H1 (cell line): ENCODE measurements at regions not wholly inside any gene's neighbourhood (a gene's known extent, or its start where the extent isn't known, plus 50 kb on each side); places are given as distances from the start of the nearest gene placed in this dataset.

Experiments
- CTCF ChIA-PET: fragments of 300-600 bp; sonication (Branson Sonifier 250); formaldehyde crosslinking; loops from one replicate; lab custom pipeline; 2021; ENCODE audit not compliant: partially characterized antibody; lab: Charles Lee
- POLR2A ChIA-PET: fragments of 300-600 bp; sonication (Branson Sonifier 250); formaldehyde crosslinking; loops from one replicate; lab custom pipeline; 2021; ENCODE audit warnings: inconsistent platforms; ENCODE audit not compliant: partially characterized antibody; lab: Charles Lee
- DNase-seq, 2 experiments: peaks; one replicate each; pipeline versions ENCODE4 v3.0.0 to v3.0.0-alpha.2; 2010 to 2022; ENCODE audit warnings: low spot score in 2 of 2, low read depth in 1 of 2, mixed read lengths in 1 of 2
- FAIRE-seq: peaks from 2 replicates; lab custom pipeline; 2011; peaks lifted over from hg19 to GRCh38; lab: Jason Lieb, UNC
- H2AFZ ChIP-seq: 2 replicates; pipeline ENCODE4 v1.8.1; 2012; ENCODE audit warnings: low read length, inconsistent platforms
- H2AK5ac ChIP-seq: 2 replicates; pipeline ENCODE4 v1.6.1; 2013; ENCODE audit warnings: low read depth, low read length
- H2BK120ac ChIP-seq: replicated peaks from 2 replicates; pipeline ENCODE3; 2013; ENCODE audit warnings: low read depth, low read length, inconsistent platforms
- H2BK12ac ChIP-seq: 2 replicates; pipeline ENCODE4 v1.6.1; 2013; ENCODE audit warnings: low read depth, low read length
- H2BK15ac ChIP-seq: 2 replicates; pipeline ENCODE4 v1.6.1; 2013; ENCODE audit warnings: low read length
- H2BK20ac ChIP-seq: 2 replicates; pipeline ENCODE4 v1.6.1; 2013; ENCODE audit warnings: low read length
- H2BK5ac ChIP-seq: 2 replicates; pipeline ENCODE4 v1.6.1; 2013; ENCODE audit warnings: low read depth, low read length
- H3K14ac ChIP-seq: 2 replicates; pipeline ENCODE4 v1.6.1; 2013; ENCODE audit warnings: inconsistent platforms; ENCODE audit not compliant: insufficient read length
- H3K18ac ChIP-seq: 2 replicates; pipeline ENCODE4 v1.6.1; 2013; ENCODE audit warnings: low read length; ENCODE audit errors: extremely low read depth
- H3K23ac ChIP-seq: 2 replicates; pipeline ENCODE4 v1.6.1; 2013; ENCODE audit warnings: inconsistent platforms; ENCODE audit not compliant: insufficient read length
- H3K23me2 ChIP-seq: 2 replicates; pipeline ENCODE4 v1.6.1; 2013; ENCODE audit warnings: low read depth, low read length
- H3K27ac ChIP-seq: 2 replicates; pipeline ENCODE4 v1.6.1; 2011; ENCODE audit warnings: low read depth, low read length, inconsistent platforms
- H3K27me3 ChIP-seq, 4 experiments: replicated peaks in 1 of 4; 1 replicate in 1 of 4; 2 replicates in 3 of 4; pipeline versions ENCODE4 v1.6.1 to v1.8.1; 2011 to 2013; ENCODE audit warnings: low read length in 3 of 4, mild to moderate bottlenecking in 3 of 4, inconsistent platforms in 2 of 4, mixed read lengths in 2 of 4, moderate library complexity in 1 of 4; ENCODE audit not compliant: control insufficient read depth in 3 of 4, insufficient read depth in 3 of 4; ENCODE audit errors: extremely low read depth in 1 of 4
- H3K36me3 ChIP-seq, 4 experiments: 2 replicates each; pipeline versions ENCODE4 v1.6.1 to v1.8.1; 2011 to 2013; ENCODE audit warnings: mild to moderate bottlenecking in 4 of 4, low read length in 3 of 4, moderate library complexity in 2 of 4, control low read depth in 1 of 4, inconsistent platforms in 1 of 4; ENCODE audit not compliant: insufficient read depth in 4 of 4, control insufficient read depth in 2 of 4
- H3K4ac ChIP-seq: replicated peaks from 2 replicates; pipeline ENCODE3; 2013; ENCODE audit warnings: low read length, low read depth, mixed read lengths, inconsistent platforms; ENCODE audit not compliant: insufficient read length
- H3K4me1 ChIP-seq, 4 experiments: replicated peaks in 1 of 4; 1 replicate in 1 of 4; 2 replicates in 3 of 4; pipeline versions ENCODE4 v1.6.1 to v1.8.1; 2011 to 2013; ENCODE audit warnings: low read length in 3 of 4, inconsistent platforms in 2 of 4, mixed read lengths in 1 of 4; ENCODE audit not compliant: insufficient read depth in 4 of 4, control insufficient read depth in 3 of 4
- H3K4me2 ChIP-seq, 2 experiments: 2 replicates each; pipeline versions ENCODE4 v1.6.1 to v1.8.1; 2011 to 2013; ENCODE audit warnings: low read depth in 2 of 2, low read length in 2 of 2, control low read depth in 1 of 2, inconsistent platforms in 1 of 2, mild to moderate bottlenecking in 1 of 2; ENCODE audit not compliant: insufficient read depth in 1 of 2
- H3K4me3 ChIP-seq, 4 experiments: fragments of 200-600, 300-600 bp in 1 of 4; sonication (generic), shearing (Covaris generic), sonication (Bioruptor Twin) in 1 of 4; 2 replicates each; pipeline versions ENCODE4 v1.5.1 to v1.8.1; 2011 to 2016; ENCODE audit warnings: low read length in 4 of 4, low read depth in 3 of 4, control low read depth in 2 of 4, inconsistent platforms in 2 of 4, mild to moderate bottlenecking in 2 of 4, mixed read lengths in 1 of 4, moderate library complexity in 1 of 4; ENCODE audit not compliant: insufficient read depth in 2 of 4; ENCODE audit errors: extremely low read depth in 1 of 4
- H3K56ac ChIP-seq: replicated peaks from 2 replicates; pipeline ENCODE3; 2013; ENCODE audit warnings: low read depth, mild to moderate bottlenecking, mixed read lengths, low read length, inconsistent platforms; ENCODE audit not compliant: insufficient read length
- H3K79me1 ChIP-seq: 2 replicates; pipeline ENCODE4 v1.6.1; 2013; ENCODE audit warnings: low read depth, low read length, control low read depth
- H3K79me2 ChIP-seq, 2 experiments: 2 replicates each; pipeline versions ENCODE4 v1.6.1 to v1.8.1; 2012 to 2013; ENCODE audit warnings: low read length in 2 of 2, mild to moderate bottlenecking in 2 of 2, inconsistent platforms in 1 of 2; ENCODE audit not compliant: insufficient read depth in 2 of 2, control insufficient read depth in 1 of 2
- H3K9ac ChIP-seq, 4 experiments: replicated peaks in 1 of 4; 1 replicate in 1 of 4; 2 replicates in 3 of 4; pipeline versions ENCODE4 v1.6.1 to v1.8.1; 2011 to 2013; ENCODE audit warnings: low read depth in 3 of 4, low read length in 3 of 4, control low read depth in 2 of 4, mild to moderate bottlenecking in 2 of 4, moderate library complexity in 2 of 4, inconsistent platforms in 1 of 4; ENCODE audit errors: extremely low read depth in 1 of 4
- H3K9me3 ChIP-seq, 2 experiments: 2 replicates each; pipeline versions ENCODE4 v1.6.1 to v1.8.1; 2012 to 2013; ENCODE audit warnings: mild to moderate bottlenecking in 2 of 2, moderate library complexity in 2 of 2, control low read depth in 1 of 2, inconsistent platforms in 1 of 2, low read depth in 1 of 2, low read length in 1 of 2, mixed read lengths in 1 of 2; ENCODE audit not compliant: insufficient read depth in 2 of 2
- H4K20me1 ChIP-seq, 2 experiments: replicated peaks in 1 of 2; 2 replicates each; pipeline versions ENCODE3 to v1.8.1; 2011 to 2013; ENCODE audit warnings: inconsistent platforms in 2 of 2, low read length in 2 of 2, mild to moderate bottlenecking in 1 of 2; ENCODE audit not compliant: insufficient read depth in 2 of 2, control insufficient read depth in 1 of 2
- H4K5ac ChIP-seq: 2 replicates; pipeline ENCODE4 v1.6.1; 2013; ENCODE audit warnings: low read length, low read depth, mixed read lengths, inconsistent platforms; ENCODE audit not compliant: insufficient read length
- H4K8ac ChIP-seq: 2 replicates; pipeline ENCODE4 v1.8.0; 2013; ENCODE audit warnings: mild to moderate bottlenecking, moderate library complexity, low read length, inconsistent platforms; ENCODE audit not compliant: insufficient read depth; ENCODE audit errors: extremely low read depth
- H4K91ac ChIP-seq: replicated peaks from 2 replicates; pipeline ENCODE3; 2013; ENCODE audit warnings: low read length, mixed read lengths, inconsistent platforms; ENCODE audit not compliant: insufficient read length
- BACH1 ChIP-seq: IDR thresholded peaks from 2 replicates; pipeline ENCODE4 v1.6.1; 2012; ENCODE audit warnings: low read length, improper control_type of control experiment
- BCL11A ChIP-seq, 2 experiments: IDR thresholded peaks; one replicate each; pipeline ENCODE4 v1.6.1; 2011; ENCODE audit warnings: low read depth in 2 of 2, low read length in 2 of 2, mild to moderate bottlenecking in 2 of 2
- CHD1 ChIP-seq: IDR thresholded peaks from 2 replicates; pipeline ENCODE4 v1.6.1; 2012; ENCODE audit warnings: low read depth, low read length, improper control_type of control experiment
- CHD2 ChIP-seq: IDR thresholded peaks from 2 replicates; pipeline ENCODE4 v1.6.1; 2012; ENCODE audit warnings: low read length, improper control_type of control experiment
- GTF2F1 ChIP-seq: IDR thresholded peaks from 2 replicates; pipeline ENCODE4 v1.6.1; 2012; ENCODE audit warnings: low read depth, low read length, improper control_type of control experiment, borderline replicate concordance
- KDM5A ChIP-seq: fragments of 200-600 bp; IDR thresholded peaks from 2 replicates; pipeline ENCODE4 v1.7.1; 2012; ENCODE audit warnings: mild to moderate bottlenecking, low read length, inconsistent platforms, mixed read lengths
- MAFK ChIP-seq: IDR thresholded peaks from 2 replicates; pipeline ENCODE4 v1.6.1; 2012; ENCODE audit warnings: low read depth, mild to moderate bottlenecking, improper control_type of control experiment, low read length
- POLR2AphosphoS5 ChIP-seq: IDR thresholded peaks from 2 replicates; pipeline ENCODE4 v1.6.1; 2011; ENCODE audit warnings: low read depth, low read length
- SIRT6 ChIP-seq: IDR thresholded peaks from one replicate; pipeline ENCODE4 v1.7.1; 2012; ENCODE audit warnings: low read length, inconsistent platforms
- SIX5 ChIP-seq: IDR thresholded peaks from 2 replicates; pipeline ENCODE4 v1.6.1; 2011; ENCODE audit warnings: mild to moderate bottlenecking, low read depth, low read length
- SP1 ChIP-seq: IDR thresholded peaks from 2 replicates; pipeline ENCODE4 v1.6.1; 2011; ENCODE audit warnings: low read depth, low read length
- YY1 ChIP-seq: IDR thresholded peaks from 2 replicates; pipeline ENCODE4 v1.6.1; 2011; ENCODE audit warnings: low read depth, mild to moderate bottlenecking, low read length
- ZNF274 ChIP-seq: IDR thresholded peaks from 2 replicates; pipeline ENCODE4 v1.7.0; 2012; ENCODE audit warnings: low read length, borderline replicate concordance; ENCODE audit errors: extremely low read depth
- WGBS, 2 experiments: shearing (Covaris generic) in 1 of 2; methylation state at CpG; one replicate each; pipeline versions ENCODE4 v1.1.6 to v1.1.7; 2013 to 2015; ENCODE audit warnings: low lambda C conversion rate in 2 of 2, mixed read lengths in 2 of 2, inconsistent platforms in 1 of 2, low coverage in 1 of 2, missing lambda C conversion rate in 1 of 2; ENCODE audit not compliant: insufficient replicate concordance in 2 of 2, insufficient coverage in 1 of 2, insufficient read length in 1 of 2; ENCODE audit errors: extremely low coverage in 1 of 2, missing lambda C conversion rate in 1 of 2; 5-methylcytosine and 5-hydroxymethylcytosine counted together
- TF ChIP-seq, protein P1 (sequence below): IDR thresholded peaks from 2 replicates; pipeline ENCODE4 v1.6.1; 2012; ENCODE audit warnings: inconsistent platforms
- TF ChIP-seq, protein P2 (sequence below): IDR thresholded peaks from 2 replicates; pipeline ENCODE4 v1.6.1; 2011; ENCODE audit warnings: low read length, improper control_type of control experiment

DNA sequence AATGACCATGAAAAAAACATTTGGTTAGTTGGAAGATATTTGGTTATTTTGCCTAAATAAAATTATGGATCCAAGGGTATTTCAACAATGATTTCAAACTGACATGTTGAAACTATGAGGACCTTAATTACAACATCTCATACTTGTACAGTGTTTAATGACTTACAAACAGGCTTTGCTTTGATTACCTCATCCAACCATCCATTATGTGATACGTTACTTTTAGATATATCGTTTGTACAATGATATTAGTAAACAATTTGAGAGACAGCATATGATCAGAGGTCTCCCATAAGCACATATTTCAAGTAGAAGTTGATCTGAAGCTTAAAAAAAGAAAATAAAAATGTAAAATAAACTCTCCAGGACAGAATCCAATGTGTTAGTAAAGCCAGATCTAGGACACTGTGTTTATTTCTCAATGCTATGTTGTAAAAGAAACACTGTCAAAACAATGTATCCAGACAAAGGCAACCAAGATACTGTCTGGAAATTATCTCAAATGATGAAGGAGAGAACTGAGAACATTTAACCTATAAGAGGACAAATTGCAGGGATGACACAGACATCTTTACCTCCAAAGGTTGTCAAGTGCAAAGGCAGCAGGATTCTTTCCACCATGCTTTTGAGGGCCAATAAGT is 116.0 kb upstream of the TARS1 start:
- H2BK12ac ChIP-seq = no peak overlapping the region
- POLR2A ChIA-PET = no interaction called here
- H3K79me2 ChIP-seq = no peaks in the 10 kb centered on the region
- no peaks in the 10 kb centered on the region for H3K9me3 ChIP-seq
- no peak overlapping the region for H2AFZ ChIP-seq
- no peak overlapping the region for H2BK20ac ChIP-seq
- no peak overlapping the region for H3K4me3 ChIP-seq
- H3K4me1 ChIP-seq = no peaks in the 10 kb centered on the region
- no peak for FAIRE-seq
- TF ChIP-seq SIX5 = no peak
- TF ChIP-seq ZNF274 = no peak
- TF ChIP-seq YY1 = no peak
- TF ChIP-seq, protein P1, sequence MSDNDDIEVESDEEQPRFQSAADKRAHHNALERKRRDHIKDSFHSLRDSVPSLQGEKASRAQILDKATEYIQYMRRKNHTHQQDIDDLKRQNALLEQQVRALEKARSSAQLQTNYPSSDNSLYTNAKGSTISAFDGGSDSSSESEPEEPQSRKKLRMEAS = no peak
- TF ChIP-seq KDM5A = no peak
- no peak for TF ChIP-seq CHD1
- TF ChIP-seq BACH1 = no peak
- no peak for TF ChIP-seq MAFK
- no peak for TF ChIP-seq BCL11A (IDR thresholded peaks at IDR 0.05; ENCODE audit: low read depth in 2 of 2, low read length in 2 of 2)
- TF ChIP-seq, protein P2, sequence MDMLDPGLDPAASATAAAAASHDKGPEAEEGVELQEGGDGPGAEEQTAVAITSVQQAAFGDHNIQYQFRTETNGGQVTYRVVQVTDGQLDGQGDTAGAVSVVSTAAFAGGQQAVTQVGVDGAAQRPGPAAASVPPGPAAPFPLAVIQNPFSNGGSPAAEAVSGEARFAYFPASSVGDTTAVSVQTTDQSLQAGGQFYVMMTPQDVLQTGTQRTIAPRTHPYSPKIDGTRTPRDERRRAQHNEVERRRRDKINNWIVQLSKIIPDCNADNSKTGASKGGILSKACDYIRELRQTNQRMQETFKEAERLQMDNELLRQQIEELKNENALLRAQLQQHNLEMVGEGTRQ = no peak
- no peak for TF ChIP-seq POLR2AphosphoS5
- TF ChIP-seq SIRT6 = no peak
- TF ChIP-seq SP1 = no peak
- TF ChIP-seq CHD2 = no peak
- TF ChIP-seq GTF2F1 = no peak
- TF ChIP-seq, all 59 proteins: peak for 0
- no peaks in the 10 kb centered on the region for H3K36me3 ChIP-seq
- H3K56ac ChIP-seq = no peak overlapping the region
- no peak overlapping the region for H4K91ac ChIP-seq
- H4K8ac ChIP-seq = no peak overlapping the region
- CTCF ChIA-PET = interaction anchor here (1.3 to 1.6 kb wide), 2 partner anchors 25 to 151 kb away, joined by 3 read pairs; no protein-coding TSS in a partner anchor
- H3K18ac ChIP-seq = no peak overlapping the region
- no peaks in the 10 kb centered on the region for H3K79me1 ChIP-seq
- 91% methylated on average over 2 of the region's 2 CpGs; no CpG with 5 or more reads in 1 of the 2 experiments for WGBS, 2 experiments
- no peak overlapping the region for H3K4me2 ChIP-seq
- no peak overlapping the region for H3K4ac ChIP-seq
- no peak overlapping the region for H4K5ac ChIP-seq
- H2BK5ac ChIP-seq = no peak overlapping the region
- no peak for DNase-seq
- no peak overlapping the region for H2BK120ac ChIP-seq
- no peaks in the 10 kb centered on the region for H3K23me2 ChIP-seq
- no peaks in the 10 kb centered on the region for H3K27me3 ChIP-seq
- no peak overlapping the region for H2BK15ac ChIP-seq
- H2AK5ac ChIP-seq = no peak overlapping the region
- no peak overlapping the region for H3K9ac ChIP-seq
- no peak overlapping the region for H3K23ac ChIP-seq
- H3K14ac ChIP-seq = no peak overlapping the region
- no peak overlapping the region for H3K27ac ChIP-seq
- H4K20me1 ChIP-seq = no peaks in the 10 kb centered on the region
